ENCODE measurements at regions not wholly inside any gene's neighbourhood (a gene's known extent, or its start where the extent isn't known, plus 50 kb on each side); places are given as distances from the start of the nearest gene placed in this dataset.

- Histone ChIP-seq H3K79me2 (ENCODE audit: insufficient read depth, low read length) (no peaks in the 10 kb centered on the region), H3K4me1 (ENCODE audit: control insufficient read depth in 1 of 2, insufficient read depth in 2 of 2, low read length in 2 of 2) (peaks cover 4 to 13% of the 10 kb centered on the region in 2 donors), H3K9me3 (replicated peaks in 1 of 2; ENCODE audit: control insufficient read depth in 1 of 2, insufficient read depth in 1 of 2, low read length in 2 of 2) (no peaks in the 10 kb centered on the region), H4K20me1 (ENCODE audit: insufficient read depth, low read length) (no peaks in the 10 kb centered on the region), H3K27ac (ENCODE audit: low read depth in 1 of 2, low read length in 2 of 2) (no peak overlapping the region), H3K4me3 (replicated peaks in 1 of 3; ENCODE audit: low read depth in 2 of 3, low read length in 3 of 3) (no peak overlapping the region), H3K9ac (ENCODE audit: insufficient read depth, low read length, poor library complexity, severe bottlenecking) (no peak overlapping the region), H3K27me3 (ENCODE audit: control insufficient read depth in 2 of 2, insufficient read depth in 2 of 2, low read length in 2 of 2) (peaks cover 0 to 11% of the 10 kb centered on the region in 2 donors), H3K36me3 (replicated peaks in 1 of 2; ENCODE audit: control insufficient read depth in 1 of 2, insufficient read depth in 2 of 2, low read length in 2 of 2) (no peaks in the 10 kb centered on the region), H2AFZ (ENCODE audit: insufficient read depth, low read depth, low read length, poor library complexity, severe bottlenecking) (no peak overlapping the region), H3K4me2 (replicated peaks; ENCODE audit: extremely low read depth, low read length, poor library complexity, severe bottlenecking) (no peak overlapping the region)
- intact Hi-C loops (cut with micrococcal nuclease), result no loop called here
- peaks cover 0 to 3% (median 0%) of the 10 kb centered on the region in 7 donors for H3K9me3 Mint-ChIP-seq
- no peak overlapping the region for H3K27ac Mint-ChIP-seq
- TF ChIP-seq, protein P1, sequence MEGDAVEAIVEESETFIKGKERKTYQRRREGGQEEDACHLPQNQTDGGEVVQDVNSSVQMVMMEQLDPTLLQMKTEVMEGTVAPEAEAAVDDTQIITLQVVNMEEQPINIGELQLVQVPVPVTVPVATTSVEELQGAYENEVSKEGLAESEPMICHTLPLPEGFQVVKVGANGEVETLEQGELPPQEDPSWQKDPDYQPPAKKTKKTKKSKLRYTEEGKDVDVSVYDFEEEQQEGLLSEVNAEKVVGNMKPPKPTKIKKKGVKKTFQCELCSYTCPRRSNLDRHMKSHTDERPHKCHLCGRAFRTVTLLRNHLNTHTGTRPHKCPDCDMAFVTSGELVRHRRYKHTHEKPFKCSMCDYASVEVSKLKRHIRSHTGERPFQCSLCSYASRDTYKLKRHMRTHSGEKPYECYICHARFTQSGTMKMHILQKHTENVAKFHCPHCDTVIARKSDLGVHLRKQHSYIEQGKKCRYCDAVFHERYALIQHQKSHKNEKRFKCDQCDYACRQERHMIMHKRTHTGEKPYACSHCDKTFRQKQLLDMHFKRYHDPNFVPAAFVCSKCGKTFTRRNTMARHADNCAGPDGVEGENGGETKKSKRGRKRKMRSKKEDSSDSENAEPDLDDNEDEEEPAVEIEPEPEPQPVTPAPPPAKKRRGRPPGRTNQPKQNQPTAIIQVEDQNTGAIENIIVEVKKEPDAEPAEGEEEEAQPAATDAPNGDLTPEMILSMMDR (IDR thresholded peaks at IDR 0.05), result no peak
- peaks cover 2% of the 10 kb centered on the region for H3K4me1 Mint-ChIP-seq
- DNase-seq, result no peak
- no peak overlapping the region for H3K4me3 Mint-ChIP-seq
- H3K27me3 Mint-ChIP-seq (ENCODE audit: low read depth in 3 of 3), result peaks cover 0 to 22% (median 0%) of the 10 kb centered on the region in 3 donors
- no peaks in the 10 kb centered on the region for H3K36me3 Mint-ChIP-seq
- no CpG with 5 or more reads among the region's 5 CpGs for WGBS (ENCODE audit: insufficient coverage)
Measured at GRCh38 chrX:41026702-41027078, 58.6 kb upstream of the USP9X start.

- H3K27me3 Mint-ChIP-seq (ENCODE audit: low read depth in 3 of 3), result peaks cover 0 to 22% (median 0%) of the 10 kb centered on the region in 3 donors
- H3K9me3 Mint-ChIP-seq, result peaks cover 0 to 5% (median 0%) of the 10 kb centered on the region in 7 donors
- H4K20me1 ChIP-seq (ENCODE audit: insufficient read depth, low read length), result no peaks in the 10 kb centered on the region
- H3K4me2 ChIP-seq (replicated peaks; ENCODE audit: extremely low read depth, low read length, poor library complexity, severe bottlenecking), result no peak overlapping the region
- peaks cover 0 to 6% of the 10 kb centered on the region in 2 donors for H3K9me3 ChIP-seq (replicated peaks in 1 of 2; ENCODE audit: control insufficient read depth in 1 of 2, insufficient read depth in 1 of 2, low read length in 2 of 2)
- no peaks in the 10 kb centered on the region for H3K36me3 ChIP-seq (replicated peaks in 1 of 2; ENCODE audit: control insufficient read depth in 1 of 2, insufficient read depth in 2 of 2, low read length in 2 of 2)
- H3K79me2 ChIP-seq (ENCODE audit: insufficient read depth, low read length), result no peaks in the 10 kb centered on the region
- no peaks in the 10 kb centered on the region for H3K36me3 Mint-ChIP-seq
- no peaks in the 10 kb centered on the region for H3K4me1 Mint-ChIP-seq
- H3K4me3 Mint-ChIP-seq, result no peak overlapping the region
- no peak overlapping the region for H2AFZ ChIP-seq (ENCODE audit: insufficient read depth, low read depth, low read length, poor library complexity, severe bottlenecking)
- H3K4me3 ChIP-seq (replicated peaks in 1 of 3; ENCODE audit: low read depth in 2 of 3, low read length in 3 of 3), result no peak overlapping the region
- TF ChIP-seq, protein P1 (IDR thresholded peaks at IDR 0.05), result no peak
- no peak overlapping the region for H3K27ac ChIP-seq (ENCODE audit: low read depth in 1 of 2, low read length in 2 of 2)
- H3K4me1 ChIP-seq (ENCODE audit: control insufficient read depth in 1 of 2, insufficient read depth in 2 of 2, low read length in 2 of 2), result no peaks in the 10 kb centered on the region
- H3K27ac Mint-ChIP-seq, result peak overlapping the region in 1 of 7 donors; percentile 5
- no peak overlapping the region for H3K9ac ChIP-seq (ENCODE audit: insufficient read depth, low read length, poor library complexity, severe bottlenecking)
- intact Hi-C loops (cut with micrococcal nuclease), result no loop called here
- peaks cover 0 to 11% of the 10 kb centered on the region in 2 donors for H3K27me3 ChIP-seq (ENCODE audit: control insufficient read depth in 2 of 2, insufficient read depth in 2 of 2, low read length in 2 of 2)
- no peak for DNase-seq
- no CpG with 5 or more reads among the region's 7 CpGs for WGBS (ENCODE audit: insufficient coverage)
Measured at GRCh38 chrX:41029332-41029731, 55.9 kb upstream of the USP9X start.
